Stimulated activated CD4-positive, alpha-beta T cell treated with anti-CD3 and anti-CD28 coated beads, Interleukin-4, amount 100 ng/mL, for 24 hours (primary cell): ENCODE measurements at regions not wholly inside any gene's neighbourhood (a gene's known extent, or its start where the extent isn't known, plus 50 kb on each side); places are given as distances from the start of the nearest gene placed in this dataset.

Source experiments
- DNase-seq: peaks from one replicate; pipeline ENCODE4 v3.0.0-alpha.2; 2020

DNA sequence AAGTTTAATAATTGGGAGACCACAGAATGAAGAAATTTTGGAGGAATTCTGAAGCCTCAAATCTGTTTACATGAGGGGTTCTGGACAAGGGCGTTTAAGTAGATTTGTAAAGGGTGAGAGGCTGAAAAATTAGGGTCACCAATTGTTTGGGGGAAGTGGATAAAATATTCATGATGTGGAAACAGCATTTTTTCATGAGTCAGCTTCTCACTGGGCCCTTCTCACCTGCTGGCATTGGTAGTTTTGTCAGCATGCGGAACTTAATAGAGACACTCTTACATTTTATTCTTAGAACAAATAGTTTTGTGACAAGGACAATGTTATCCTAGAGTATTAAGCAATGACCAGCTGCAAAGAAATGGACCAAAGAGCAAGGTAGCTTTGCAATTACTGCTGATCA, 634.4 kb downstream of the LRFN5 start:
- DNase-seq: no peak

DNA sequence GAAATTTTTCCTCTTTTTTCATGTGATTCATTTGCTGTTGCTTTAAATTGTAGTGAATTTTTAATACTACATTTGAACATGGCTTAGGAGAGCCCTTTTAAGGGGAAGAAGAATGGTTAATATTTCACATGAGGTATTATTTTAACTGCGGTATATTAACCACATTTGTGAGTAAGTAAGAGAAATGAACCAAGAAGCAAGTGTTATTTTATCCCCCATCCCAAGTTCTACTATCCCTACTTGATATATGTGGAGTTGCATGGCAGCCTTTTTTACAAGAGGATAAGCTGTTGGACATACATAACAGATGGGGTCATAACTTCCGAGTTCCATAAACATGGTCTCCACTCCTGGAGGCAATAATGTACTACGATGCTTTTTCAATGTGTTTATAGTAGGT, 623.3 kb downstream of the LRFN5 start:
- no peak for DNase-seq

DNA sequence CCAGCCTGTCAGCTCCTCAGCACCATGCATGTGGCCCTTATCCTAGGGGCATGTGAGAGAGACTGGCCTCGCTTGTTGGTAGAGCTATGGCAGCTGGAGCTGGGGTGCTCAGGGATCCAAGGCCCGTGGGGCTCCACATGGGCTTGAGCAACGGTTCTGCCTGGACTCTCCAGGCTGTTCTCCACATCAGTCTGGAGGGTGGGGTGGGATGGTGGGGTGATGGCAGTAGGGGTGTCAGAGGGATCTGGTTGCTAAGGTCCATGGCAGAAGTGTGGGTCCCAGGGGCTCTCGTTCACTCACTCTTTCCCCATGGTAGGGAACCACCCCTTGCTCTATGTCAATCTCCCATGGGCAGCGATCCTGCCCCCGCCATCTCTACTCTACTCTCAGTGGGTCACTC, 622.6 kb downstream of the LRFN5 start:
- no peak for DNase-seq

DNA sequence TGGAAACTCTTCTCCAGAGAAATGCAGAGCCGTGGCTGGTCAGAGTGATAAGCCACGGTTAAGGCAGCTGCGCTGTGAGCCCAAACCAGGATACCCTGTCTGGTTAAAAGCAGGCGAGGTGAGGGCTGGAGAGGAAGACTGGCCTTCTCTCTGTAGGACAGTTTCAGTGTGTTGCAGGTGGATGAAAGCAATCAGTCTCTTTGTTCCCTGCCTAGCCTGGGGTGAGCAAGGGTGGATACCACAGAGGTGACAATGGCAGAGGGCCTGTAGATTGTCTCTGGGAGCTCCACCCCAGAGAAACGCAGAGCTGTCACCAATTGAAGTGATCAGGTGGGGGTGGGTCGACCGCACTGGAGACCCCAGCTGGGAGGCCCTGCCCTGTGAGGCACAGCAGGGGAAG, 621.9 kb downstream of the LRFN5 start:
- no peak for DNase-seq

DNA sequence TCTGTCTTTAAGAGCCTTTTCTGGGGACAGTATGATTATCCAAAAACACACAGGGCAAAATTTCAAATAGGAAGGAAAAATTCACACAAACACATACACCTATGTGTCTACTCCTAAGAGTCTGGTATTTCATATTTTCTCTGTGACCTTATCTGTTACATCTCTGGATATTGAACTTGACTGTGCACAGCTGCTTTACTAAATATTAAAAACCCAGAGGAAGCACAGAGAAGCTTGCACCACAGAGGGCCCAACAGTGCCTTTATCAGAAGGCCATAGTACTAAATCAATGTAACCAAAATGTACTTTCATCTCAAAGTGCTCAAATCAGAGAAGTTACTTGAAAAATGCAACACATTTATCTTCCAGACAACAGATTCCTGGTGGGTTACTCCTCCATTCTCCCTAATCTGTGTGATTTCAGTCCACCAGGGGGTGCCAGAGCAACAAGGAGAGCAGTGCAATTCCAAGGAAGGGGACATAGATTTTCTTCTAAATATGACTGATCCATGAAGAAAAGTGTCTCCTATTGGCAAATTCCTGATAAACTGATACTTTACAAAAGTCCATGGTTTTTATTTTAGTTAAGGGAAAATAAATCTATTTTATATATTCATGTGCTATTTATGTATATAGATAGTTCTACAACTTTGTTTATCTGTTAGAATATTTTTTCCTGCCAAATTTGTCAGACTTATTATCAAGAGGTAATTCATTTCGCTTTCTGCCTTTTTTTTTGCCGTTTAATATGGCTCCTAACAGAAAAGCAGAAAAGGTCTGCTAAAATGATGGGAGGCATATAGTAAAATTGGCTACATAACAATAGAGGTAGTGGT, 617.6 kb downstream of the LRFN5 start:
- DNase-seq: peak; percentile 20

DNA sequence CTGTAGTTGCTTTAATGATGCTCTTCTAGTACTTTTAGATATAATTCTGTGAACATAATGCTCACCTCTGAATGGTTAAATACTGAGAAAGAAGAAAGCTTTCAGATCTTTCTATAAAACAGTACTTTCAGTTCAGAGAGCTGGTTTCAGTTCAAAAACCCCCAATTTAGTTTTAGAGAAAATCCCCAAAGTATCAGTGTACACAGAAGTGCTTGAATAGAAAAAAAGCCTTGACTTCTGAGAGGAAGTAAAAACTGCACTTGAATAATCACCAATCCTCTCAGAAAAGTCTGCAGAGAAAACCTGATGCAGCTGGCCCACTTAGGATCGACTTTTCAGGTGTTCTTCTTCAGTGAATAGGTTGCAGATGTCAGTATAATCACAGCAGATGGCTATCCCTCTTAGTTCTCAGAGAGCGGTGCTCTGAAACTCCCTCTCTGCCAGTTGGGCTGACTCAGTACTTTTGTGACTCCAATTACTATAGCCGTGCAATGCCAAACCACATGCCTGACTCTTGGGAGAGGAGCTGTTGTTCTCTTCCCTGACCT, 616.3 kb downstream of the LRFN5 start:
- no peak for DNase-seq

DNA sequence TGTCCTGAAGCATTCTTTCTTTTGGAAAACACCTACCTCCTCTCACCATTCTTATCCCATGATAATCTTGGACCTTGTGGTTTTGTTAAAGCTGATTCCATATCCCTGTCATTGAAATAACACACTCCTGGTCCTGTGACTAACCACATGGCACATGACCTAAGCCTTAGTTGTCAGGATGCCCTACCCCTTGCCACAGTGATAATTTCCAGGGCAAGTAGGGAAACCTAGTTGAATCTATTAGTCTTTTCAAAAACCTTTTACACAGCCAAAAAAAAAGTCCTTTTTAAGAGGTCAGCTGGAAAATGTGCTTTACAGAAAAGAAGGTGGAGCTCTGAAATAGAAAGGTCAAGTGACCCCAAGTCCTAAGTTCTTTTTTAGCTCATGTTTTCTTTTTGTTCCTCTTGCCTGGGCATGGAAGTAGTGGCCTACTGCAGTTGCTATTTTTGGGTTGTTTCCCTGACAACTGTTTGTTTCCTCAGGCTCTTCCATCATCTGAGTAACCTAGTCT, 608.4 kb downstream of the LRFN5 start:
- no peak for DNase-seq

DNA sequence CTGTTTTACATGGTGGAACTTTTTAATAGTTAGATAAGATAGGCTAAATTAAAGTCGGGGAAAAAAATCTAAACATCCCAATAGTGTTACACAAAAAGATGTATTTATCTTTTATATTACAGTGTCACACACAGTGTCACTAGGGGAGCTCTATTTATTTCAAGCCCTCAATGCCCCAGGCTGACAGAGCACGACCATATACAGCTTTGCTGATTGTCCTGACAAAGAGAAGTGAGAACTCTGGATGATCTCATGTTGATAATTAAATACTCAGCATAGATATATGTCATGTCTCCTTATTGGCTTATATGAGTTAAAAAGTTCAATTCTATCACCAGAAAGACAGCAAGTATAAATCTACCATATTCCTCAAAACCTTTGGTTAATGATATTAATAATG, 594.3 kb downstream of the LRFN5 start:
- no peak for DNase-seq

DNA sequence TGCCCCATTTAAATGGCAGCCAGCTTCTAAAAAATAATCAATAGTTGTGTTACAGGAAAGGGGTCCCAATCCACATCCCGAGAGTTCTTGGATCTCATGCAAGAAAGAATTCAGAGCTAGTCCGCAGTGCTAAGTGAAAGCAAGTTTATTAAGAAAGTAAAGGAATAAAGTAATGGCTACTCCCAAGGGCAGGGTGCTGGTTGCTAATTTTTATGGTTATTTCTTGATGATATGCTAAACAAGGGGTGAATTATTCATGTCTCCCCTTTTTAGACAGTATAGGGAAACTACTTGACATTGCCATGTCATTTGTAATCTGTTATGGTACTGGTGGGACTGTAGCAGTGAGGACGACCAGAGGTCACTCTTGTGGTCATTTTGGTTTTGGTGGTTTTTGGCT, 591.3 kb downstream of the LRFN5 start:
- no peak for DNase-seq

DNA sequence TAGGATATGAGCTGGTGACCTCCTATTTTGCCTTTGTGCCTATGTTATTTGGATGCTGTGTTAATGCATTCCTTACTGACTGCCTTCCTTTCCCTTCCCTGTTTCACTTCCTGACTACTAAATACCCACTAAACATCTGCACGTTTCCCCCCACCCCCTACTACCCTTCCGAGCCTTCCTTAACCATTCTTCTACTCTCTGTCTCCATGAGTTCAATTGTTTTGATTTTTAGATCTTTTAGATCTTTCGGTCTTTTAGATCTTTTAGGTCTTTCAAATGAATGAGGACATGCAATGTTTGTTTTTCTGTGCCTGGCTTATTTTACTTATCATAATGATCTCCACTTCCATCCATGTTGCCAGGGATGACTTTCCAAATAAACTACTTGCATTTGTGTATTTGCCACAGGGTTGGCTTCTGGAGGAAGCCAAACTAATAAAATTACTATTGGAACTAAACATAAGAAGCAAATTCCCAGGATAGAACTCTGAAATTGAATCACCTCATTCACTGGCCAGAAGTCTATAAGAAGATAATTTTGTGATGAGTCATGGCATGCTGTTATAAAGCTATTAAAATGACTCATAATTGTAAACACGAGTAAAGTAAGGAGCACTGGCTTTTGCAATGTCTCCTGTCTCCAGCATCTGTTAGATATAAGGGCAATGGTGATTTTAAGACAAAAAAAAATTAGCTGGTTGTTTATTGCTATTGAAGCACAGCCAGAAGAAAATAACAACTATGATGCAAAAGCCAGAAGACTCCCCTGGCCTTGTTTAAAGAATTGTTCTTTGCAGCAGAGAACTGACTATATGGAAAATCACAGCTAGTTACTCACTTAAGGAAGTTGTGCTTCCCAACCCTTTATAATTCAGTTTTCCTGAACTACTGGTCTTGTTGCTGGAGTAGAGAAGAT, 586.3 kb downstream of the LRFN5 start:
- DNase-seq: no peak

DNA sequence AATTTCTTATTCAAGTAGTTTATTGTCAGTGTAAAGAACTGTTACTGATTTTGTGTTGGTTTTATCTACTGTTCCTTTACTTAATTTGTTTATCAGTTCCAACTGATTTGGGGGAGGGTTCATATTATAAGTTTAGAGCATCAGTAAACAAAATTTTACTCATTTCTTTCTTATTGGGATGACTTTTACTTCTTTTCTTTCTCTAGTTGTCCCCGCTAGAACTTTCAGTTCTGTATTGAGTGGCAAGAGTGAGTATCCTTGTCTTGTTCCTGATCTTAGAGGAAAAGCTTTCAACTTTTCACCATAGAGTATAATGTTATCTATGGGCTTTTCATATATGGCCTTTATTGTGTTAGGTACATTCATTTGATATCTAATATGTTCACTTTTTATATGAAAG, 584.1 kb downstream of the LRFN5 start:
- DNase-seq: no peak

DNA sequence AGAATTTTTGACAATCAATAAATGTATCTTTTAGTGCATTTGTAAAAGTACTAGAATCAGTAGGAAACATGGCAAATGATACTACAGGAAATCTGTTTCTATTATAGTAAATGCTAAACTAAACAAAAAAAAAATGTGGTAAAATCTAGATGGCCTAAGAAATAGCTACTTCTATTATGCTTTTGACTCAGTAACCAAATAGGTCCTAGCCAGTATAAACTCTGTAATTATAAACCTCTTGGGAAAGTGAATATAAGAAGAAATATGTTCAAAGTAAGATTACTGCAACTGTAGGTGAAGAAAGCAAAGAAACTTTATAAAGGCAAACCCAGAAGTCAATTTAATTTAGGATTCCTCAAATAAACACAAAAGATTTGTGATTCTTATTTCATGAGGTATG, 581.2 kb downstream of the LRFN5 start:
- DNase-seq: no peak

DNA sequence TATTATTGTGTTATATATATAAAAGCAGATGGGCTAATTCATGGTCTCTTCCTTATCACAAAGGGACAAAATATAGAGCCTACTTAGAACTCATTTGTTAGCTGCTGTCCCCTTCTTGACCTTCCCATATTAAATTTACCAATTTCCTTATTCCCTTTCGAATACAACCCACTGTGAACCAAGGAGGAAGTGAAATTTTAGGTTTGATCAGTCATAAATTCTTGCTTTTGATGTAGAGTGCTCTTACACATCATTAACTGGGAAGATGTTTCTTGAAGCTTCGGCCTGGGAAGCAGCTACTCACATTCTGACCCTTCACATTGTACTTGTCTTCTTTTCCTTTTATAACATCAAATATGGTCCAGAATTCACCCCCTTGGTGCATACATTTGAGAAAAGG, 579.0 kb downstream of the LRFN5 start:
- no peak for DNase-seq

DNA sequence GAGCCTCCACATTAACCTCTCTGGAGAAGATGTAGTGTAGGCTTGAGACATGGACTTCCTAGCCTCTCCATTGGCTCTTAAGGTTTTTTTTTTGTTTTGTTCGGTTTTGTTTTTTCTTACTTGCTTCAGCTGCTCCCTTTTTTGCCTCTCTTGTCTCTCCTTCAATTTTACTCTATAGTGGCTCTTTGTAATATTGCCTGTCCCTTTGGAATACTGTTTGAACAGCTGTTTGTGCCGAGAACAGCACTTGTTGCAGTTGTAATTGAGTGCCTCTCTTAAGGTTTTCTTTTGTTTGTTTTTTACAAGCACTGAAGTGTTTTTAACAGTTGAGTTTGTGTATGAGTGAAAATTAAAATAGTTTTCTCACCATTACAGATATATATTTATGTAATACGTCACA, 567.7 kb downstream of the LRFN5 start:
- no peak for DNase-seq

DNA sequence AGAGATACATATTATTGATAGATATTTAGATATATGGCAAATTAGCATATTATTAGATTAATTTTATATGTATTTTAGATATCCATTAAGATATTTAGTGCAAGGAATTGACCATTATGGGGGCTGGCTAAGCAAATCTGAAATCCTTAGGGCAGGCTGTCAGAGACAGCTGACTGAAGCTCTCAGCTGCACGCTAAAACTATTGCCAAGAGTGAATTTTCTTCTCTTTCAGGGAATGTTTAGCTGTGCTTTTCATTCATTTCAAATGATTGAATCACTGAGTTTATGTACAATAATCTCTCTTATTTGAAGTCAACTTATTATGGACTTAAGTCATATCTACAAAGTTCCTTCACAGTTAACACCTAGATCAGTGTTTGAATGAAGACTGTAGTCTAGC, 566.5 kb downstream of the LRFN5 start:
- no peak for DNase-seq

DNA sequence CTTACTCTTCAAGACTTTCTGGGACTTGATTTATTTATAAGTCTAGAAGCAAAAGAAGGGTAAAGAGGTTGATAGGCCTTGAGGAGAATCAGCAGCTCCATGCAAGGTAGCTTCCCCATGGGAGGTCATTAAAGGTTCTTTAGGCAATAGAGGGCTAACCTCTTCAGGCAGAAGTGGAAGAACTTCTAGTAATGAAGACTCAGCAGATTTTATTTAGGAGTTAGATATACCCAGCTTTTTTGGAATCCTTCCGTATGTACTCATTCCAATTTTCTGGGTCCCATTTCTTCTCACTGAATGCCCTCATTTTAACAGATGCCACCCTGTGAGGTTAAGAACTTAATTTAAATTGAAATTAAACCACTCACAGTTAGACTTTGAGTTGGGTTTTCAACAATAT, 565.6 kb downstream of the LRFN5 start:
- DNase-seq: no peak

DNA sequence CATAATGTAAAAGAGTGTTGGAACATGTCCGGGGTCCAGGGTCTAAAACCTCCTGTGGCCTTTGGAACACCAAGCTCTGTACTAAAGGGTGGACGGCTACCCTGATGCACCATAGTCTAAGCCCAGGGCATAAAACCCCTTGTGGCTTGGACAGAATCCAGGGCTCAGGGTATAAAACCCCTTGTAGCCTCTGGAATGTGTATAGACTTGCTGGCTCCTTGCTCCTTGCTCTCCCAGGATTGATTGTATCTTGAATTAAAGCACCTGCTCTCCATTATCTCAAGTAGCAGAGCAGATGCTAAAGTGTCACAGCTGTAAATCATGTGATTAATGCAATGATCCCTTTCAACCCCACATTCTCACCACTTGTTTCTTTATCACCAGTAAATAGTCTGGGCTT, 556.5 kb downstream of the LRFN5 start:
- DNase-seq: no peak

DNA sequence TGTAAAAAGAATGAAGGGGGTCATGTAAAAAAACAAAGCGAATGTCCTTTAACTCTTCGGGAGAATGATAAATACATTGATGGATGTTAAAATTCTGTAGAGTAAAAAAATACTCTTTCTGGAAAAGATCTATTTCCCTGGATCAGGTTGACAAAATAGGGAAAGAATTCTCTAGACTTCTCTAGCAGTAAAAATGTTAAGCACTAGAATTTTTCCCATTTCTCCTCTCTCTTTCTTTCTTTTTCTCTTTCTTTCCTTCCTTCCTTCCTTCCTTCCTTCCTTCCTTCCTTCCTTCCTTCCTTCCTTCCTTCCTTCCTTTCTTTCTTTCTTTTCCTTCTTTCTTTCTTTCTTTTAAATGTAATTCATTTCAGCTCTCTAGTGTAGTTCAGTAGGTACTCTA, 552.5 kb downstream of the LRFN5 start:
- DNase-seq: no peak

DNA sequence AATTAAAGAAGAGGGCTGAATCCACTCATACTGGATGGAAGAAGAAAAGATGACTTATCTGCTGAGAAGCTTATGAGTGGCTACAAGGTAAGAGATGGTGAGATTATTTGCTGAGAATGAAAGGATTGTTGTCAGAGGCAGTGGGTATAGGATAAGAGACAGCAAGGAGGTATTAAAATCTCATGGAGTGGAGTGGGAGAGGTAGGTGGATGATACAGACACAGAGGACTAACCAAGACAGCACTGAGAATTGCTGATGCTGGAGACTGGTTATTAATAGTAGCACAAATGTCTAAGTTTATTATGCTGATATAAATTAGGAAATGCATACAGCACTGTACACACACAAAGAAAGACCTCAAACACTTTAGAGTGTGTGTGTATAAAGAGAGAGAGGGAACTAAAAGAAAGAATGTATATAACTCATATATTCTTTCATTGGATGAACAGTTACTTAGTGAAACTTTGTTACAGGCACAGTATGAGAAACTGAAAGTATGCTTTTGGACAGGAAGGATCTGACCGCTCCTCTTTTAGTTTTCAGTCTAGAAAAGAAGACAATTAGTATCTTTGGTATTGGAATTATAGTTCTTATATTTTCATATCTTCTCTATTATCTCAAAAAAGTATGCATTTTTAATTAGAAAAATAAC, 543.1 kb downstream of the LRFN5 start:
- DNase-seq: no peak

DNA sequence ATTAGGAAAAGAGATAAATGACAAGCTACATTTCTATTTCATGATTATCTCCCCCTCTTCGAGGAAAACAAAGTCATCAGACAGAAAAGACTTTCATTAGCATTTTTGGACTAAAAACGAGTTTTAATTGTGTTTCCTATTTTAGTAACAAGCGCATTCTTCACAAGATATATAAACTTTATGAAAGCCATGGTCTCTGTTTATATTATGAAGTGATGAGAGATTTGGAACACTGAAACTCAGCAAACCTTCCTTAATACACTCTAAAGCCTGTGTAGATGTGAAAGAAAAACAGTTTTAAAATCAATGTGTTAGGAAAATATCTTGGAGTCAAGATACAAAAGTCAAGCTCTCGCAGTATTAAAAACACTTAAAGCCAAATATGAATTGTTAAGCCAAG, 539.1 kb downstream of the LRFN5 start:
- no peak for DNase-seq

DNA sequence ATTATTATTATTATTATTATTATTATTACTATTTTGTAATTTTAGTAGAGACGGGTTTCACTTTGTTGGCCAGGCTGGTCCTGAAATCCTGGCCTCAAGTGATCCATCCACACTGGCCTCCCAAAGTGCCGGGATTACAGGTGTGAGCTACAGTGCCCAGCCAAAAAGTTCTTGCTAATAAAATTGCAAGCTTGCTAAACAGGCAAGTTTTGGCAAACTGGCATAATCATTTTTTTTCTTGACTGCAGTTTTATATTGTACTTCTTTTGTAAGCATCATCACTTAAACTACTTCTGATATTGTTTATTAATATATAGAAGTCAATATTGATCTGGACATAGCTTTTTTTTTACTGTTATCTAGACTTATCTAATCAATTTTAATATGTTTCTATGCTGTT, 536.4 kb downstream of the LRFN5 start:
- no peak for DNase-seq

DNA sequence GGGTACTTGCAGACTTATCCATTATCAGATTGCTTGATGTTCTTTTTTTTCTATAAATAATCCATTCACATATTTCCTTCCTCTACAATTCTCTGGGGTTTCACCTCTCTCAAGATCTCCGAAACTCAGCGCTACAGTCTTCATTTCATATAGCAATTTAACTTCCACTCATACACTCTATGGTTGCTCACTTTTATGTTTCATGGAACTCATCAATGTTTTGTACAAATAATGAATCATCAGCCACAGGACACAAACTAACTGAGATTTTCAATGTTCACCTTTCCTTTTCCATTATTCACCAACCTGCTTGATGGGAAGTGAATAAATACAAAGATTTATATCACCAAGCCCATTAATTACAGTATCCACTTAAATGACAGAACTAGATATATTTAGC, 534.7 kb downstream of the LRFN5 start:
- DNase-seq: no peak

DNA sequence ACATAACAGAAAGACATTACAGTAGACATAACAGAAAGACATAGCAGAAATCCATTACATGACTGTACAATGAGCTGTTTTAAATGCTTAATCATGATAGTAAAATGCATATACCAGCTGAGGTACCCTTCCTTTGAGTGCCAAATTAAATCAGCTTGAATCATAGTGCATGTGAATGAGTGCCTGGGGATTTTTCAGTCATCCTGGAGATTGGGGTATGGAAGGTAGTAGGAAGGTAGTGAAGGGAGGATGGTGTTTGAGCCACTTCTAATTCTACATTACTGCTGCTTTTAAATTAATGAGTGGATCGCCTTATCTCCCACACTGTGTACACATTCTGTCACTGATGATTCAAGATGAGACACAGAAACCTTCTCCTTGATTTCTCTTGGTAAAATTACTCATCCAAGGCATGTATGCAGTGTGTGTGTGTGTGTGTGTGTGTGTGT, 534.2 kb downstream of the LRFN5 start:
- DNase-seq: no peak
